ENCODE measurements at regions not wholly inside any gene's neighbourhood (a gene's known extent, or its start where the extent isn't known, plus 50 kb on each side); places are given as distances from the start of the nearest gene placed in this dataset.

- TF ChIP-seq, protein P1, sequence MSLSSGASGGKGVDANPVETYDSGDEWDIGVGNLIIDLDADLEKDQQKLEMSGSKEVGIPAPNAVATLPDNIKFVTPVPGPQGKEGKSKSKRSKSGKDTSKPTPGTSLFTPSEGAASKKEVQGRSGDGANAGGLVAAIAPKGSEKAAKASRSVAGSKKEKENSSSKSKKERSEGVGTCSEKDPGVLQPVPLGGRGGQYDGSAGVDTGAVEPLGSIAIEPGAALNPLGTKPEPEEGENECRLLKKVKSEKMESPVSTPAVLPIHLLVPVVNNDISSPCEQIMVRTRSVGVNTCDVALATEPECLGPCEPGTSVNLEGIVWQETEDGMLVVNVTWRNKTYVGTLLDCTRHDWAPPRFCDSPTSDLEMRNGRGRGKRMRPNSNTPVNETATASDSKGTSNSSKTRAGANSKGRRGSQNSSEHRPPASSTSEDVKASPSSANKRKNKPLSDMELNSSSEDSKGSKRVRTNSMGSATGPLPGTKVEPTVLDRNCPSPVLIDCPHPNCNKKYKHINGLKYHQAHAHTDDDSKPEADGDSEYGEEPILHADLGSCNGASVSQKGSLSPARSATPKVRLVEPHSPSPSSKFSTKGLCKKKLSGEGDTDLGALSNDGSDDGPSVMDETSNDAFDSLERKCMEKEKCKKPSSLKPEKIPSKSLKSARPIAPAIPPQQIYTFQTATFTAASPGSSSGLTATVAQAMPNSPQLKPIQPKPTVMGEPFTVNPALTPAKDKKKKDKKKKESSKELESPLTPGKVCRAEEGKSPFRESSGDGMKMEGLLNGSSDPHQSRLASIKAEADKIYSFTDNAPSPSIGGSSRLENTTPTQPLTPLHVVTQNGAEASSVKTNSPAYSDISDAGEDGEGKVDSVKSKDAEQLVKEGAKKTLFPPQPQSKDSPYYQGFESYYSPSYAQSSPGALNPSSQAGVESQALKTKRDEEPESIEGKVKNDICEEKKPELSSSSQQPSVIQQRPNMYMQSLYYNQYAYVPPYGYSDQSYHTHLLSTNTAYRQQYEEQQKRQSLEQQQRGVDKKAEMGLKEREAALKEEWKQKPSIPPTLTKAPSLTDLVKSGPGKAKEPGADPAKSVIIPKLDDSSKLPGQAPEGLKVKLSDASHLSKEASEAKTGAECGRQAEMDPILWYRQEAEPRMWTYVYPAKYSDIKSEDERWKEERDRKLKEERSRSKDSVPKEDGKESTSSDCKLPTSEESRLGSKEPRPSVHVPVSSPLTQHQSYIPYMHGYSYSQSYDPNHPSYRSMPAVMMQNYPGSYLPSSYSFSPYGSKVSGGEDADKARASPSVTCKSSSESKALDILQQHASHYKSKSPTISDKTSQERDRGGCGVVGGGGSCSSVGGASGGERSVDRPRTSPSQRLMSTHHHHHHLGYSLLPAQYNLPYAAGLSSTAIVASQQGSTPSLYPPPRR (CRISPR knock-in tag; IDR thresholded peaks at IDR 0.05; ENCODE audit: borderline replicate concordance): peak; percentile 64
- no peak for TF ChIP-seq ZNF569 (CRISPR knock-in tag; IDR thresholded peaks at IDR 0.05; ENCODE audit: borderline replicate concordance)
- no peak for TF ChIP-seq ZEB1 (IDR thresholded peaks at IDR 0.05; ENCODE audit: insufficient replicate concordance, low read depth)
- no peak for TF ChIP-seq CHD4 (IDR thresholded peaks at IDR 0.05; ENCODE audit: borderline replicate concordance, low read length)
- no peak for TF ChIP-seq ZNF329 (CRISPR knock-in tag; IDR thresholded peaks at IDR 0.05; ENCODE audit: low read depth)
- TF ChIP-seq THAP7 (CRISPR knock-in tag; IDR thresholded peaks at IDR 0.05): no peak
- no peak for TF ChIP-seq ZNF660 (CRISPR knock-in tag; IDR thresholded peaks at IDR 0.05; ENCODE audit: borderline replicate concordance, low read depth)
- no peak for TF ChIP-seq NFATC3 (CRISPR knock-in tag; IDR thresholded peaks at IDR 0.05)
- 0 out of 2 replicates have a peak, but pooled peaks have one; percentile 15 for TF ChIP-seq ZNF230 (CRISPR knock-in tag; IDR thresholded peaks at IDR 0.05)
- no peak for TF ChIP-seq ZNF383 (CRISPR knock-in tag; IDR thresholded peaks at IDR 0.05; ENCODE audit: borderline replicate concordance)
- TF ChIP-seq NFE2L1 (CRISPR knock-in tag; IDR thresholded peaks at IDR 0.05; ENCODE audit: borderline replicate concordance): no peak
- peak; percentile 53 for TF ChIP-seq ATF7 (IDR thresholded peaks at IDR 0.05)
- TF ChIP-seq ATF7 (CRISPR knock-in tag; IDR thresholded peaks at IDR 0.05): no peak
- peak in 1 of 2 experiments; percentile 45; a peak in 1 of 4 replicates for TF ChIP-seq EP300 (IDR thresholded peaks at IDR 0.05; ENCODE audit: low read depth in 2 of 2, low read length in 2 of 2)
- no peak for TF ChIP-seq EP300 (CRISPR knock-in tag; IDR thresholded peaks at IDR 0.05; ENCODE audit: borderline replicate concordance)
- TF ChIP-seq DR1 (CRISPR knock-in tag; IDR thresholded peaks at IDR 0.05): no peak
- TF ChIP-seq KDM5B (CRISPR knock-in tag; IDR thresholded peaks at IDR 0.05; ENCODE audit: borderline replicate concordance): no peak
- no peak for TF ChIP-seq MED13 (CRISPR knock-in tag; IDR thresholded peaks at IDR 0.05)
- TF ChIP-seq SUZ12 (IDR thresholded peaks at IDR 0.05; ENCODE audit: low read depth, low read length): no peak
- no peak for TF ChIP-seq GLI4 (CRISPR knock-in tag; IDR thresholded peaks at IDR 0.05; ENCODE audit: borderline replicate concordance)
- TF ChIP-seq RNF2 (conservative IDR thresholded peaks at IDR 0.05; ENCODE audit: low read depth): 0 out of 2 replicates have a peak, but pooled peaks have one; percentile 49
- peak; percentile 60; the same call in 1 of the 2 replicates for TF ChIP-seq ZBED4 (CRISPR knock-in tag; IDR thresholded peaks at IDR 0.05; ENCODE audit: borderline replicate concordance)
- TF ChIP-seq CBFB (CRISPR knock-in tag; IDR thresholded peaks at IDR 0.05): no peak
Measured at GRCh38 chr6:8651998-8652397, 216.7 kb upstream of the SLC35B3 start (continued).

Measured in HepG2 (cell line).